ENCODE measurements at regions not wholly inside any gene's neighbourhood (a gene's known extent, or its start where the extent isn't known, plus 50 kb on each side); places are given as distances from the start of the nearest gene placed in this dataset.
"Not testable (repeated sequence)": the region's sequence is repeated elsewhere in the genome, so short reads cannot be mapped to it uniquely, and the experiment has no call there.

DNA sequence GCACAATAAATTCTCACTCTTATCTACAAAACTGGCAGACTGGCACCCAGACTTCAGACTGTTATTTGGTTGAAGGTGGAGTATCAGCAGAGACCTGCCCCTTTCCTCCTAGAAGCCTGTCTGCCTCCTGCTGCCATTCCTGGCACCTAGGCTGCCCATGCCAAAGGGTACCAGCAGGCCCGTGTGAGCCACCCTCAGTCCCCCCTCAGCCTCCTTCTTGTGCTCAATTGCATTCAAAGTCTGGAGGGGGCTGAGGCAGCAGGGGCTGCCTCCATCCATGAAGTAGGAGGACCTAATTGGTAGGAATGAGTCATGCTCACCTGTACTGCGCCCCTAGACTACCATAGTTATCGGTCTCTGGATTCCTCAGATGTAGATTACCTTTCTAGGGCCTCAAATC is 440.9 kb upstream of the GRM3 start:
- no peak for DNase-seq (ENCODE audit: low read depth)

GRCh38 chr7:86201767-86202166 is 441.9 kb upstream of the GRM3 start:
- no peak for DNase-seq (ENCODE audit: low read depth)

DNA sequence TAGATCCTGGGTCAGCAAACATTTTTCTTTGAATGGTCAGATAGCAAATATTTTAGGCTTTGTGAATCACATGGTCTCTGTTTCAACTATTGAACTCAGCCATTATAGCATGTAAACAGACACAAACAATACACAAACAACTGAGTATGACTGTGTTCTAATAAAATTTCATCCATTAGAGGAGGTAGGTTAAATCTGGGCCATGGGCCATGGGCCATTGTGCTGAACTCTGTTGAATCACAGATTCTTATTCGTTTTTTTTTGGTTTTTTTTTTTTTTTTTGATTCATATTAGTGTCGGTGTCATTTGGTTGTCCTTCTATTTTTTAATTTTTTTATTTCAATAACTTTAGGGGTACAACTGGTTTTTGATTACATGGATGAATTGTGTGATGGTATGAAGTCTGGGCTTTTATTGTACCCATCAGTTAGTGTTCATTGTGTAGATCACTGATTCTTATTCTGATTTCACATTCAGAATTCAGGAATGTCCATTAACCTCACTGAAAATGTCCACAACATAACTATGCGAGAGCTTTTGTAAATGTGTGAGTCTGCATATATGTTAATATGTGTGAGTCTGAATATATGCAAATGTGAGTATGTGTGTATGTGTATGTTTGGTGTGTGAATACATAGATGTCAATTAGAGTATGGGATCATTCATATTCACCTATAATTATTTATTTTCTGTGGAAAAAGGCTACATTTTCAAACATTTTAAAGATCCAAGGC is 443.7 kb upstream of the GRM3 start:
- no peak for DNase-seq (ENCODE audit: low read depth)

DNA sequence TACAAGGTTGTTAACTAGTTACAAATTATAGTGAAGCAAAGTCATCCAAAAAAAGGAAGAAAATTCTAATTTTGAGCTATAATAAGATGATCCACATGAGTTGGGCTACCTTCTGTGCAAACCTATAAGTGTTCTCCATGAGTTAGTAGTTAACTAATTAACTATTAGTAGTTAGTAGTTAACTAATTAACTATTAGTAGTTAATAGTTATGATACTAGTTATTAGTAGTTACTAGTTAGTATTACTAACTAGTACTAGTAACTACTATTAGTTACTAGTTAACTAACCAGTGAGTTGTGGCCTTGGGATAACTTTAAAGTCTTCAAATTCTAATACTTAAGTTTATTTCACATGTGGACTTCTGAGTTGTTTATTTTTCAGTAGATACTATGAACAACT is 453.4 kb upstream of the GRM3 start:
- no peak for DNase-seq (ENCODE audit: low read depth)

GRCh38 chr7:86181474-86181873 is 462.2 kb upstream of the GRM3 start:
- DNase-seq (ENCODE audit: low read depth): no peak

DNA sequence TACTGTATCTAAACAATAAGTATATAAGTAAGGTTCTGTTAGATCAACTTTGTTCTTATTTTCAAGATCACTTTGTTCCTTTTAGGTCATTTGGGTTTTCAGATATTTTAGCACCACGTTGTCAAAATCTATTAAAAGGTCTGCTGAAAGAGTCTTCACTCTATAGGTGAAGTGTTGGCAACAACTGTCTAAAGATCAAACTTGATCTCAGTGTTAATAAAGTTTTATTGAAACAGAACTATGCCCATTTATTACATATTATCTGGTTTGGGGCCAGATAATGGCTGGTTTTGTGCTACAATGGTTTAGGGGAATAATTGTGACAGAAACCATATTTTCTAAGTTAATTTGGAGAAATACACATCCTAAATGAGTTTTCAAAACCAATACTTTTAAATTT is 478.9 kb upstream of the GRM3 start:
- DNase-seq (ENCODE audit: low read depth): no peak

DNA sequence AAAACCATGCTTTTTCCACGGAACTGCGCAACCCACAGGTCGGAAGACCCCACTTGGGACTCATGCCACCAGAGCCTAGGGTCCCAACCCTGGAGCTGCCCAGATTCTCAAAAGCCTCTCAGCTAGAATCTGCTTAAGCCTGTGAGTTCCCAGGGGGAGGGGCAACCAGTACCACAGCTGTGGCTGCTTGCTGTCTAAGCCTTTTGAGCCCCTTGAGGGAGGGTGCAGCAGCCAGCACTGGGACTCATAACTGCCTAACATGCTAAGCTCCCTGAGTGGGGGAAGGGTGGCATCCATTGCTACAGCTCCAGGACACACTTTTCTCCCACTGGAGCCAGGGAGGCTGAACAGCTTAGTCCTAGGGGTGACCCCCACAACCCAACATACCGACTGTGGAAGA is 485.6 kb upstream of the GRM3 start:
- no peak for DNase-seq (ENCODE audit: low read depth)

- no peak for DNase-seq (ENCODE audit: low read depth)
These were observed 488.1 kb upstream of the GRM3 start for GRCh38 chr7:86155623-86156022.

DNA sequence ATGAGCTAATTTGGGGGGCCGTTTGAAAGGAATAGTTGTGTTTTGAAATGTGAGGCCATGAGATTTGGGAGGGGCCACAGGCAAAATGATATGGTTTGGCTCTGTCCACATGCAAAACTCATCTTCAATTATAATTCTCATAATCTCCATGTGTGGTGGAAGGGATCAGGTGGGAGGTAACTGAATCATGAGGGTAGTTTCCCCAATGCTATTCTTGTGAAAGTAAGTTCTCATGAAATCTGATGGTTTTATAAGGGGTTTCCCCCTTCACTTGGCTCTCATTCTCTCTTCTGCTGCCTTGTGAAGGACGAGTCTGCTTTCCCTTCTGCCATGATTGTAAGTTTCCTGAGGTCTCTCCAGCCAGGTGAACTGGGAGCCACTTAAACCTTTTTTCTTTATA is 490.8 kb upstream of the GRM3 start:
- no peak for DNase-seq (ENCODE audit: low read depth)

- no peak for DNase-seq (ENCODE audit: low read depth)
These were observed 494.6 kb upstream of the GRM3 start for GRCh38 chr7:86149024-86149665.

DNA sequence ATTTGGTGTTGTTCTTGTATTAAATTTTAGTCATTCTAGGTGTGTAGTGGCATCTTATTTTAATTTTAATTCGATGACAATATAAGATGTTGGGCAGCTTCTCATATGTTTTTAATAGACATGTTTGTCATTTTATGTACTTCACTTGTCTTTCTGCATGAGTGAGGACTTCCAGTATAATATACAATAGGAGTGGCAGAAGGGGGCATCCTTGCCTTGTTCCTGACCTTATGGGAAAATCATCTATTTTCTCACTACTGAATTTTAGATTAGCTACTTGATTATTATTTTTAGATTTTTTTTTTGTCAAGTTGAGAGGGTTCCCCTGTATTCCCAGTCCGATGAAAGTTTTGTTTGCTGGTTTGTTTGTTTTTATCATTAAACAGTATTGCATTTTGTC is 495.2 kb upstream of the GRM3 start:
- DNase-seq (ENCODE audit: low read depth): no peak

GRCh38 chr7:86137343-86137742 is 506.4 kb upstream of the GRM3 start:
- no peak for DNase-seq (ENCODE audit: low read depth)

DNA sequence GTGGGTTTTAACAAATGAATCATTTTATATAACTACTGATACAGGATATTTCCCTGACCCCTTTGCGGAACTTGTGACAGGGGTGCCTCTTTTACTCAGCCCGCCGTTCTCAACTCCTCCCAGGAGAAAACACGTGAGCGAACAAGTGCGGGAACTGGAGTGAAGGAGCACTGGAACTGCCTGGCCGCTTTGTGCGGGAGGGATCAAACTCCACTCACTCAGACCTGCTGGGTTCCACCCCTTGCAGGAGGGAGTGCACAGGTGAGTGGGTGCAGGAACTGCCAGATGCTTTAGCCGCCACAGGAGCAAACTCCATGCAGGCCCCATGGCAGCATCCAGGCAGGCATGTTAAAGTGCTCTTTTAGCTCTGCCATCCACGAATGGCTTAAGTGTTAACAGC is 513.4 kb upstream of the GRM3 start:
- DNase-seq (ENCODE audit: low read depth): no peak

DNA sequence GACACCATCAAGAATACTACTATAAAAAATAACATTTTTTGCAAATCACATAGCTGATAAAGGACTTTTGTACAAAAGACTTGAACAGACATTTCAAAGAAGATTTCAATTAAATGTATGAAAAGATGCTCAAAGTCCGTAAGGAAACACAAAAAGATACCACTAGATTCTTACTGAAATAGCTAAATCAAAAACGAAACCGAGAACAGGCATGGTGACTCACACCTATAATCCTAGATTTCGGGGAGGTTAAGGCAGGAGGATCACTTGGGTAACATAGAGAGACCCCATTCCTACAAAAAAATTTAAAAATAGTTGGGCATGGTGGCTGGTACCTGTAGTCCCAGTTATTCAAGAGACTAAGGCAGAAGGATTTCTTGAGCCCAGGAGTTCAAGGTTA is 520.2 kb upstream of the GRM3 start:
- no peak for DNase-seq (ENCODE audit: low read depth)

- DNase-seq (ENCODE audit: low read depth): no peak
These were observed 549.5 kb upstream of the GRM3 start for GRCh38 chr7:86094166-86094669.

- DNase-seq (ENCODE audit: low read depth): no peak
These were observed 552.3 kb upstream of the GRM3 start for GRCh38 chr7:86091369-86091768.

- DNase-seq (ENCODE audit: low read depth): no peak
These were observed 554.3 kb upstream of the GRM3 start for GRCh38 chr7:86089455-86089854.

DNA sequence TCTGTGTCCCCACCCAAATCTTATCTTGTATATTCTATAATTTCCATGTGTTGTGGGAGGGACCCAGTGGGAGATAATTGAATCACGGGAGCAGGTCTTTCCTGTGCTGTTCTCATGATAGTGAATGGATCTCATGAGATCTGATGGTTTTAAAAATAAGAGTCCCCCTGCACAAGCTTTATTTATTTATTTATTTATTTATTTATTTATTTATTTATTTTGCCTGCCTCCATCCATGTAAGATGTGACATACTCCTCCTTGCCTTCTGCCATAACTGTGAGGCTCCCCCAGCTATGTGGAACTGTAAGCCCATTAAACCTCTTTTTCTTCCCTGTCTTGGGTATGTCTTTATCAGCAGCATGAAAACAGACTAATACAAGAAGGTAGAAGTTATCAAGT is 579.1 kb upstream of the GRM3 start:
- DNase-seq (ENCODE audit: low read depth): not testable (repeated sequence)

DNA sequence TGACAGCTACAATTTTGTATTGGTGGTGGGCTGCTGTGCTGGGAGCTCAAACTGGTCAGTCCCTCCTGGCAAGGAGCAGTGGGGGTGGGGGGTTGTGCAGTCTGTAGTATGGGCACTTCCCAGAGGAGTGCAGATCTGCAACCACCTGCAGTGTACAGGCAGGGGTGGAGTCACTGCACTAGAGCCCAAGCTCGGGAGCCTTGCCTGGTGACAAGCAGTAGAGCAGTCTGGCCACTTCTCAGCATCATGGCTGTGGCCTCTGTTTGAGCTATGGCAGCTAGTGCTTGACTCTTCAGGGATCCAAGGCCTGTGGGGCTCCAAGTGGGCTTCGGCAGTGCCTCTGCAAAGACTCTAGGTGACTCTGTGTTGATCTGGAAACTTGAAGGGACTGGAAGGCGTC is 585.1 kb upstream of the GRM3 start:
- DNase-seq (ENCODE audit: low read depth): no peak

- DNase-seq (ENCODE audit: low read depth): no peak
These were observed 592.8 kb upstream of the GRM3 start for GRCh38 chr7:86050918-86051317.

DNA sequence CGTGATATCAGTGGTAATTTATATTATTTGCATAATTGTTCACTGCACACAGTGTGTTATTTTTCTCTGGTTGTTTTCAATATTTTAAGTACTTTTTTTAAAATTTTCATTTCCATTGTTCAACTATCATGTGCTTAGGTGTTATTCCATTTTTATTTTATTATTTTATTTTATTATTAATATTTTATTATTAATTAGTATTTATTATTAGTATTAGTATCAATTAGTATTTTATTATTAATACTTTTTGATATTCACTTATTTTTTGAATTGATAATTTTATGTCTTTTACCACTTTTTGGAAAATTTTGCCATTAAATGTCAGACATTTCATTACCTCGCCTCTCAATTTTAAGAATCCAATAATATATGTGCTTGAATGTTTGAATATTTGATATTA is 593.8 kb upstream of the GRM3 start:
- no peak for DNase-seq (ENCODE audit: low read depth)

DNA sequence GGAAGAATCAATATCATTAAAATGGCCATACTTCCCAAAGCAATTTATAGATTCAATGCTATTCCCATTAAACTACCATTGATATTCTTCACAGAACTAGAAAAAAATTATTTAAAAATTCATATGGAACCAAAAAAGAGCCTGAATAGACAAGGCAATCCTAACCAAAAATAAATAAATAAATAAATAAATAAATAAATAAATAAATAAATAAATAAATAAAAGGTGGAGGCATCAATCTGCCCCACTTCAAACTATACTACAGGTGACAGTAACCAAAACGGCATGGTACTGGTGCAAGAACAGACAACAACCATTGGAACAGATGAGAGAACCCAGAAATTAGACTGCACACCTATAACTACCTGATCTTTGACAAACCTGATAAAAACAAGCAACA is 598.5 kb upstream of the GRM3 start:
- not testable (repeated sequence) for DNase-seq (ENCODE audit: low read depth)

DNA sequence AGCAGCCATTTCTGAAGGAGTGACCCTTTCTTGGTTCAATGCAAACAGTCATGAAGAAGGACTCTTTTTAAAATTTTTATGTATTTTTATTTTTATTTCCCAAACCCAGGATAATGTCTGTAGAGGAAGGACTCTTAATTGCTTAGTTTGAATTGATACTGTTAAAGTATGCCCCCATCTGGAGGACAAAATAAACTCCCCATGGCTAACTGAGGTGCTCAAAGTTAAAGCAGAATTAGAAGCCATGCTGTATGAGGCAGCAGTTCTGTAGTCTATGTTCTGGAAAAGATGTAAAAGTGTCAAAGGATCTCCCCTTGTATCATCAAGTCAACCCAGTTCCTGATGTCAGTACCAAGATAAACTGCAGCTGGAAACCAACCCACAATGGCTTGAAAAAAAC is 617.9 kb upstream of the GRM3 start:
- DNase-seq (ENCODE audit: low read depth): no peak

DNA sequence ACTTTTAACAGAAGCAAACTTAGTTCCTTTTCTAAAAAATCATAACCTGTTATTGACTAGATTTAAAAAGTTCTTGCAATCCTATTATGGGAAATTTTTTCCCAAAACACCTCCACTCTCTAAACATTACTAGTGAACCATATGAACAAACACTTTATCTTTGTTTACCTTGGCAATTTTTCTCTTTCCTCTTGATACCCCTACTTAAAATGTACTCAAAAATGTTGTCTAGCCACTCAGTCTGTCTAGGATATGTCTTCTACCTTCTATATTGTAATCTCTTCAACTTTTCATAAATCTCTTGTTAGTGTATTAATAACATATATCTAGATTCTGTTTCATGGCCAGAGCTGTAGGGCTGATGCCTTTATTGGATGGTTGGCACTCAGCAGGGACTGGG is 630.0 kb upstream of the GRM3 start:
- no peak for DNase-seq (ENCODE audit: low read depth)

All from GM04504 (cell line).